Chondrocyte (in vitro differentiated cells): ENCODE measurements at regions not wholly inside any gene's neighbourhood (a gene's known extent, or its start where the extent isn't known, plus 50 kb on each side); places are given as distances from the start of the nearest gene placed in this dataset.

Experiments
- DNase-seq: peaks from one replicate; pipeline ENCODE4 v3.0.0; 2021; ENCODE audit warnings: mixed read lengths, low spot score
- H3K27ac Mint-ChIP-seq: one replicate; pipeline ENCODE4 v1.8.0; 2021; ENCODE audit warnings: mild to moderate bottlenecking, moderate library complexity, mixed read lengths; ENCODE audit not compliant: unreplicated experiment
- H3K27me3 Mint-ChIP-seq: 2 replicates; pipeline ENCODE4 v1.8.0; 2021; ENCODE audit warnings: low read depth, mixed read lengths
- H3K36me3 Mint-ChIP-seq: 2 replicates; pipeline ENCODE4 v1.8.0; 2021; ENCODE audit warnings: low read depth, mixed read lengths
- H3K4me1 Mint-ChIP-seq: 2 replicates; pipeline ENCODE4 v1.8.0; 2021; ENCODE audit warnings: low read depth, mild to moderate bottlenecking, mixed read lengths
- H3K4me3 Mint-ChIP-seq: one replicate; pipeline ENCODE4 v1.8.0; 2021; ENCODE audit warnings: mild to moderate bottlenecking, moderate library complexity, mixed read lengths; ENCODE audit not compliant: unreplicated experiment
- H3K9me3 Mint-ChIP-seq: 2 replicates; pipeline ENCODE4 v1.8.0; 2021; ENCODE audit warnings: low read depth, mixed read lengths
- CTCF ChIP-seq: fragments of 200-600 bp; sonication (generic); IDR thresholded peaks from 2 replicates; pipeline ENCODE4 v1.5.0; 2021; ENCODE audit warnings: antibody characterized with exemption, mild to moderate bottlenecking, moderate library complexity

- H3K36me3 Mint-ChIP-seq = no peaks in the 10 kb centered on the region
- peaks cover 9% of the 10 kb centered on the region for H3K27me3 Mint-ChIP-seq
- DNase-seq = no peak
- TF ChIP-seq CTCF = no peak
- no peaks in the 10 kb centered on the region for H3K9me3 Mint-ChIP-seq
- H3K4me1 Mint-ChIP-seq = peaks cover 10% of the 10 kb centered on the region
- no peak overlapping the region for H3K27ac Mint-ChIP-seq
- no peak overlapping the region for H3K4me3 Mint-ChIP-seq
These were observed 426.3 kb downstream of the KCTD12 start for GRCh38 chr13:76459863-76460262.

- H3K27me3 Mint-ChIP-seq = peaks cover 1% of the 10 kb centered on the region
These were observed 430.2 kb downstream of the KCTD12 start for GRCh38 chr13:76455960-76456359.

GRCh38 chr13:76454991-76455390 is 431.2 kb downstream of the KCTD12 start:
- H3K4me3 Mint-ChIP-seq = no peak overlapping the region
- peaks cover 32% of the 10 kb centered on the region for H3K9me3 Mint-ChIP-seq
- H3K4me1 Mint-ChIP-seq = peaks cover 10% of the 10 kb centered on the region
- H3K36me3 Mint-ChIP-seq = peaks cover 3% of the 10 kb centered on the region
- H3K27ac Mint-ChIP-seq = no peak overlapping the region
- peaks cover 4% of the 10 kb centered on the region for H3K27me3 Mint-ChIP-seq
- DNase-seq = no peak
- no peak for TF ChIP-seq CTCF

More at GRCh38 chr13:76455960-76456359, 430.2 kb downstream of the KCTD12 start:
- Mint-ChIP-seq H3K4me1 (peaks cover 10% of the 10 kb centered on the region), H3K27ac (no peak overlapping the region), H3K36me3 (peaks cover 3% of the 10 kb centered on the region), H3K9me3 (peaks cover 29% of the 10 kb centered on the region), H3K4me3 (no peak overlapping the region)
- DNase-seq = no peak
- TF ChIP-seq CTCF = no peak

GRCh38 chr13:76449716-76450115 is 436.5 kb downstream of the KCTD12 start:
- no peak for DNase-seq
- no peak for TF ChIP-seq CTCF
- Mint-ChIP-seq H3K36me3 (peaks cover 3% of the 10 kb centered on the region), H3K9me3 (peaks cover 32% of the 10 kb centered on the region), H3K27ac (no peak overlapping the region), H3K4me1 (no peaks in the 10 kb centered on the region), H3K27me3 (peaks cover 10% of the 10 kb centered on the region), H3K4me3 (no peak overlapping the region)

GRCh38 chr13:76446191-76446590 is 440.0 kb downstream of the KCTD12 start:
- Mint-ChIP-seq H3K27me3 (peaks cover 10% of the 10 kb centered on the region), H3K4me3 (no peak overlapping the region), H3K27ac (no peak overlapping the region), H3K9me3 (peaks cover 14% of the 10 kb centered on the region), H3K4me1 (no peaks in the 10 kb centered on the region), H3K36me3 (no peaks in the 10 kb centered on the region)
- DNase-seq = no peak
- TF ChIP-seq CTCF = no peak
